HG03064 (cell line): ENCODE measurements at regions not wholly inside any gene's neighbourhood (a gene's known extent, or its start where the extent isn't known, plus 50 kb on each side); places are given as distances from the start of the nearest gene placed in this dataset.

ENCODE experiments used
- ATAC-seq: cut with Tn5 transposase; IDR thresholded peaks from one replicate; pipeline ENCODE4 v1.9.1; 2021; ENCODE audit warnings: low read depth; ENCODE audit not compliant: unreplicated experiment

GRCh38 chr11:92380882-92381281, 156.3 kb downstream of the FAT3 start:
- ATAC-seq: no peak

- no peak for ATAC-seq
Observed at GRCh38 chr11:92382311-92382710, 157.7 kb downstream of the FAT3 start.

GRCh38 chr11:92383430-92383829, 158.8 kb downstream of the FAT3 start:
- ATAC-seq: no peak

- ATAC-seq: no peak
Observed at GRCh38 chr11:92384358-92384757, 159.7 kb downstream of the FAT3 start.

GRCh38 chr11:92384802-92385201, 160.2 kb downstream of the FAT3 start:
- no peak for ATAC-seq

GRCh38 chr11:92386577-92386976, 162.0 kb downstream of the FAT3 start:
- no peak for ATAC-seq

GRCh38 chr11:92387859-92388258, 163.2 kb downstream of the FAT3 start:
- ATAC-seq: no peak

GRCh38 chr11:92388380-92388779, 163.8 kb downstream of the FAT3 start:
- ATAC-seq: no peak

- no peak for ATAC-seq
Observed at GRCh38 chr11:92390783-92391182, 166.2 kb downstream of the FAT3 start.

GRCh38 chr11:92391364-92391763, 166.7 kb downstream of the FAT3 start:
- ATAC-seq: no peak

GRCh38 chr11:92391808-92392207, 167.2 kb downstream of the FAT3 start:
- no peak for ATAC-seq

GRCh38 chr11:92393218-92393617, 168.6 kb downstream of the FAT3 start:
- ATAC-seq: no peak

GRCh38 chr11:92396133-92396532, 171.5 kb downstream of the FAT3 start:
- ATAC-seq: no peak

- ATAC-seq: no peak
Observed at GRCh38 chr11:92397221-92397755, 172.7 kb downstream of the FAT3 start.

GRCh38 chr11:92399705-92400104, 175.1 kb downstream of the FAT3 start:
- ATAC-seq: no peak

- ATAC-seq: no peak
Observed at GRCh38 chr11:92401520-92401919, 176.9 kb downstream of the FAT3 start.

GRCh38 chr11:92406472-92406871, 181.9 kb downstream of the FAT3 start:
- no peak for ATAC-seq

GRCh38 chr11:92409355-92409754, 184.7 kb downstream of the FAT3 start:
- no peak for ATAC-seq

GRCh38 chr11:92409956-92410355, 185.3 kb downstream of the FAT3 start:
- no peak for ATAC-seq

GRCh38 chr11:92410526-92410925, 185.9 kb downstream of the FAT3 start:
- ATAC-seq: no peak

GRCh38 chr11:92411431-92411830, 186.8 kb downstream of the FAT3 start:
- ATAC-seq: no peak

- ATAC-seq: no peak
Observed at GRCh38 chr11:92413757-92414513, 189.3 kb downstream of the FAT3 start.
